GM12874 (cell line): ENCODE measurements at regions not wholly inside any gene's neighbourhood (a gene's known extent, or its start where the extent isn't known, plus 50 kb on each side); places are given as distances from the start of the nearest gene placed in this dataset.

Source experiments
- TF ChIP-seq, protein P1 (sequence below): IDR thresholded peaks from 2 replicates; pipeline ENCODE4 v1.5.1; 2011; ENCODE audit warnings: low read depth, mild to moderate bottlenecking, control low read depth, low read length, moderate library complexity; ENCODE audit not compliant: insufficient read depth

GRCh38 chr11:42234451-42234951 is 775.0 kb upstream of the LRRC4C start:
- TF ChIP-seq, protein P1, sequence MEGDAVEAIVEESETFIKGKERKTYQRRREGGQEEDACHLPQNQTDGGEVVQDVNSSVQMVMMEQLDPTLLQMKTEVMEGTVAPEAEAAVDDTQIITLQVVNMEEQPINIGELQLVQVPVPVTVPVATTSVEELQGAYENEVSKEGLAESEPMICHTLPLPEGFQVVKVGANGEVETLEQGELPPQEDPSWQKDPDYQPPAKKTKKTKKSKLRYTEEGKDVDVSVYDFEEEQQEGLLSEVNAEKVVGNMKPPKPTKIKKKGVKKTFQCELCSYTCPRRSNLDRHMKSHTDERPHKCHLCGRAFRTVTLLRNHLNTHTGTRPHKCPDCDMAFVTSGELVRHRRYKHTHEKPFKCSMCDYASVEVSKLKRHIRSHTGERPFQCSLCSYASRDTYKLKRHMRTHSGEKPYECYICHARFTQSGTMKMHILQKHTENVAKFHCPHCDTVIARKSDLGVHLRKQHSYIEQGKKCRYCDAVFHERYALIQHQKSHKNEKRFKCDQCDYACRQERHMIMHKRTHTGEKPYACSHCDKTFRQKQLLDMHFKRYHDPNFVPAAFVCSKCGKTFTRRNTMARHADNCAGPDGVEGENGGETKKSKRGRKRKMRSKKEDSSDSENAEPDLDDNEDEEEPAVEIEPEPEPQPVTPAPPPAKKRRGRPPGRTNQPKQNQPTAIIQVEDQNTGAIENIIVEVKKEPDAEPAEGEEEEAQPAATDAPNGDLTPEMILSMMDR: no peak

DNA sequence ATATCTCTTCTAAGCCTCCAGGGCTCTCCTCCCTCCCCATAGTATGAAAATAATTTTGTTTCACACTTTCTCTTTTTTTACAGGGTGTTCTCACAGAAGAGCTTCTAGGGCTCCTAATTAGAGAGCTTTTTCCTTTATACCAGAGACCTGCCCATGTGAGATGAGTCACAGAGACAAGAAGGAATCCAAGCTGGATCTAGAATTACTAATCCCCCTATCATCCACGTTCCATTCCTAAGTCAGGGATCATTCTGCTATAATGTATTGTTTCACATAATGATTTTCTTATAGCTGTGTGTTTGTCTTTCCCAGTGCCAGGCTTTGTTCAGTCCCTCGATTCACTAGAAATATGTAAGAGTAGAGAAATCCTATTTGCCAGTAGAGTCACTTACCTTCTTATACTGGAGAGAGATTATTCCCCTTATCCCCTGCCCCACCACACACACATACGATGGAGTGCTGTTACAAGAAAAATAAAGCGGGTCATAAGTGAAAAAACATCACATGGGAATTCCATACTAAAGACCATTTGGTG is 778.3 kb upstream of the LRRC4C start:
- TF ChIP-seq, protein P1: no peak

DNA sequence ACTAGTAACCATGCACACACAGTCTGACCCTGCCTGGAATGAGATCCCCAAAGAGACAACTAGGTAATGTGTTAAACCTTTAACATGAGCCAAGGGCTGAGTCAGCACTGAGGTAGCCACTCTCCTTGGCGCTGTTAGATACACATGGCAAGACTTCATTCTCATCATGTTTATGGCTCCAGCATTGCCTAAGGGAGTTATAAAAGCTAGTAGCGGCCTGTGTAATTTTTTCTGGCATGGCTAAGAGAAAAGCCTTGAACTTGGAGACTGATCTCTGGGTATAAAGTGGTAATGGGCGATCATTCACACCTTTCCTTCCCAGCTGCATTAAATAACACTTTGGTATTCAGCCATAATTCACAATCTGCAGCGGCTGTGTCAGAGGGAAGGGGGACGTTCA is 779.7 kb upstream of the LRRC4C start:
- TF ChIP-seq, protein P1: no peak

- TF ChIP-seq, protein P1: no peak
These were observed 783.9 kb upstream of the LRRC4C start for GRCh38 chr11:42243385-42243784.

GRCh38 chr11:42244376-42244775 is 784.9 kb upstream of the LRRC4C start:
- TF ChIP-seq, protein P1: no peak

DNA sequence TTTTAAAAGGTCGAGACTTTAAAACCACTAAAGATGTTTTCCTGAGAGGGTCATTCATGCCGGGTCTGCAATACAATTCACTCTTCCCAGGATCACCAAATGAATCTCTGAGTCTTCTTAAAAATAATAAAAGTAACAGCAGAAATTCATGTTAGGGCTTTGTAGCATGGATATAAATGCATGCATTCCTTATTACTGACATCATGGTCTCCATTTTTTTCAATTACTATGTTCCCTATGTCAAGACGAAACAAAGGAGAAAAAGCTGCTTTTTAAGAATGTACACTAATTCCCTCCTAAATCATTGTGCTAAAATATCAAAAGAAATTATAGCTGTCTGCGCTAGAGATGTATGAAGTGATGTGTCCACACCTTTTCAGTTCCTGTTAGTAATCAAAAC is 789.9 kb upstream of the LRRC4C start:
- TF ChIP-seq, protein P1: no peak

GRCh38 chr11:42249956-42250355 is 790.5 kb upstream of the LRRC4C start:
- TF ChIP-seq, protein P1: no peak
